Small intestine (tissue), 7 donors: ENCODE measurements at regions not wholly inside any gene's neighbourhood (a gene's known extent, or its start where the extent isn't known, plus 50 kb on each side); places are given as distances from the start of the nearest gene placed in this dataset.

Experiments
- DNase-seq, 2 donors: peaks; one replicate each; pipeline versions ENCODE4 v3.0.0 to v3.0.0-alpha.2; 2013
- FAIRE-seq: peaks from 2 replicates; lab custom pipeline; 2012; peaks lifted over from hg19 to GRCh38; lab: Jason Lieb, UNC
- H3K27ac ChIP-seq, 3 donors: one replicate each; pipeline ENCODE4 v1.5.1; 2013; ENCODE audit warnings: low read length in 2 of 3, mild to moderate bottlenecking in 2 of 3, control low read depth in 1 of 3, inconsistent platforms in 1 of 3, low read depth in 1 of 3, moderate library complexity in 1 of 3
- H3K27me3 ChIP-seq, 3 donors: one replicate each; pipeline ENCODE4 v1.6.1; 2013; ENCODE audit warnings: low read length in 3 of 3, inconsistent platforms in 1 of 3; ENCODE audit not compliant: control insufficient read depth in 3 of 3, insufficient read depth in 3 of 3
- H3K36me3 ChIP-seq, 3 donors: one replicate each; pipeline ENCODE4 v1.6.1; 2013; ENCODE audit warnings: low read length in 3 of 3, inconsistent platforms in 1 of 3, low read depth in 1 of 3, mild to moderate bottlenecking in 1 of 3, moderate library complexity in 1 of 3; ENCODE audit not compliant: control insufficient read depth in 3 of 3, insufficient read depth in 2 of 3
- H3K4me1 ChIP-seq, 3 donors: one replicate each; pipeline ENCODE4 v1.6.1; 2013; ENCODE audit warnings: low read length in 2 of 3, inconsistent platforms in 1 of 3, low read depth in 1 of 3, mild to moderate bottlenecking in 1 of 3, moderate library complexity in 1 of 3; ENCODE audit not compliant: control insufficient read depth in 3 of 3, insufficient read depth in 2 of 3
- H3K4me3 ChIP-seq, 3 donors: one replicate each; pipeline ENCODE4 v1.5.1; 2013; ENCODE audit warnings: low read length in 3 of 3, control low read depth in 1 of 3, inconsistent platforms in 1 of 3, low read depth in 1 of 3, mild to moderate bottlenecking in 1 of 3, moderate library complexity in 1 of 3
- H3K9me3 ChIP-seq, 2 donors: one replicate each; pipeline ENCODE4 v1.6.1; 2013; ENCODE audit warnings: low read depth in 1 of 2, low read length in 1 of 2; ENCODE audit not compliant: control insufficient read depth in 2 of 2, insufficient read depth in 1 of 2
- WGBS, 3 donors: extraction: QIAGEN DNeasy Blood & Tissue Kit; methylation state at CpG; one replicate each; pipeline ENCODE4 v1.1.7; 2013; 5-methylcytosine and 5-hydroxymethylcytosine counted together
- donor health status: healthy with polysubstance abuse.
- donor health status: control.
- donor health status: control.
- donor health status: Bipolar disorder and iron deficiency.
- donor health status: healthy.

DNA sequence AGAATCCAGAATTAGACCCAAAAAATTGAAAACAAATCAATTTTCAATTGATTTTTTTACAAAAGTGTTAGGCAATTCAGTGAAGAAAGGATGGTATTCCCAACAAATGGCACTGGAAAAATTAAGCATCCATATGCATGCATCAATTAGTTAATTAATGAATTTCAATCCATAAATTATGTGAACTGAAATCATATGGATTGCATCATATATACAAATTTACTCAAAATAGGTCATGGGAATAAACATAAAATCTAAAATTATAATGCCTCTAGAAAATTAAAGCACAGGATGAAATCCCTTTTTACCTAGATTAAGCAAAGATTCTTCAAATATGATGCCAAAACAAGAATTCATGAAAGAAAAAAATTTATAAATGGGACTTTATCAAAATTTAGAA lies 213.9 kb upstream of the KLHL29 start:
- no peak for DNase-seq
- H3K9me3 ChIP-seq: peaks cover 0 to 5% of the 10 kb centered on the region in 2 donors
- H3K36me3 ChIP-seq: no peaks in the 10 kb centered on the region
- no peaks in the 10 kb centered on the region for H3K27me3 ChIP-seq
- H3K4me3 ChIP-seq: no peak overlapping the region
- no peaks in the 10 kb centered on the region for H3K4me1 ChIP-seq
- no peak overlapping the region for H3K27ac ChIP-seq
- no peak for FAIRE-seq

DNA sequence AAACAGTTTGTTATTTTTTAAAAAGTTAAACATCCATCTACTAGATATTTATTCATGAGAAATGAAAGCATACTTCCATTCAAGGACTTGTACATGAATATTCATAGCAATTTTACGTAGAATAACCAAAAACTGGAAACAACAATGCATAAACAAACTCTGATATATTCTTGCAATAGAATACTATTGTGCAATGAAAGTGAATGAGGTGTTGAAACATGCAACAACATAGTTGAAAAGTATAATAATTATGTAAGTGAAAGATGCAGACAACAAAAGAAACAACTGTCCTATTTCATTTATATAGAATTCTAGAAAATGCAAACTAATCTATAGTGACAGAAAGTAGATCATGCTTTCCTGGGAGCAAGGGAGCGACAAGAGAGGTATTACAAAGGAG lies 206.6 kb upstream of the KLHL29 start:
- Histone ChIP-seq H3K27ac (no peak overlapping the region), H3K36me3 (no peaks in the 10 kb centered on the region), H3K4me1 (no peaks in the 10 kb centered on the region), H3K9me3 (peaks cover 0 to 8% of the 10 kb centered on the region in 2 donors), H3K27me3 (no peaks in the 10 kb centered on the region), H3K4me3 (no peak overlapping the region)
- FAIRE-seq: no peak
- DNase-seq: no peak
- WGBS, 3 donors: 80 to 90% (median 88%) methylated on average over 2 of the region's 2 CpGs

DNA sequence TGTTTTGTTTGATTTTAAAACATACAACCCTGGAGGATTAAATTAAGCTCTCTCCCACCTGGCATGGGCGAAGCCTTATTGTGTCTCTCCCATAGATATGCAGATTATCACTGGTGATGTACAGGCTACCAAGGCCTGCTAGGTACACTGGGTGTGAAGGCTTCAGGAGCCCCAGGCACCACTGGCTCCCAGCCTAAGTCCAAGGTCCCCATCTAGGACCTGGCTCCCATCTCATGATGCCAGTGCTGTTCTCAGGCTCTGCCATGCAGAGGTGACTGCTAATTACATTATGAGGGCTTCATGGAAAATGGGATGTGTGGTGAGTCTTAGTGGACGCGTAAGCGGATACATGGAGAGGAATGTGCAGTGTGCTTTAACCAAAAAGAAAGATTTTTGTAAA lies 201.2 kb upstream of the KLHL29 start:
- WGBS, 3 donors: 93 to 94% (median 93%) methylated on average over 4 of the region's 4 CpGs
- Histone ChIP-seq H3K27me3 (no peaks in the 10 kb centered on the region), H3K9me3 (peaks cover 0 to 8% of the 10 kb centered on the region in 2 donors), H3K4me3 (no peak overlapping the region), H3K4me1 (no peaks in the 10 kb centered on the region), H3K36me3 (no peaks in the 10 kb centered on the region), H3K27ac (no peak overlapping the region)
- DNase-seq (no peak), FAIRE-seq (no peak)

DNA sequence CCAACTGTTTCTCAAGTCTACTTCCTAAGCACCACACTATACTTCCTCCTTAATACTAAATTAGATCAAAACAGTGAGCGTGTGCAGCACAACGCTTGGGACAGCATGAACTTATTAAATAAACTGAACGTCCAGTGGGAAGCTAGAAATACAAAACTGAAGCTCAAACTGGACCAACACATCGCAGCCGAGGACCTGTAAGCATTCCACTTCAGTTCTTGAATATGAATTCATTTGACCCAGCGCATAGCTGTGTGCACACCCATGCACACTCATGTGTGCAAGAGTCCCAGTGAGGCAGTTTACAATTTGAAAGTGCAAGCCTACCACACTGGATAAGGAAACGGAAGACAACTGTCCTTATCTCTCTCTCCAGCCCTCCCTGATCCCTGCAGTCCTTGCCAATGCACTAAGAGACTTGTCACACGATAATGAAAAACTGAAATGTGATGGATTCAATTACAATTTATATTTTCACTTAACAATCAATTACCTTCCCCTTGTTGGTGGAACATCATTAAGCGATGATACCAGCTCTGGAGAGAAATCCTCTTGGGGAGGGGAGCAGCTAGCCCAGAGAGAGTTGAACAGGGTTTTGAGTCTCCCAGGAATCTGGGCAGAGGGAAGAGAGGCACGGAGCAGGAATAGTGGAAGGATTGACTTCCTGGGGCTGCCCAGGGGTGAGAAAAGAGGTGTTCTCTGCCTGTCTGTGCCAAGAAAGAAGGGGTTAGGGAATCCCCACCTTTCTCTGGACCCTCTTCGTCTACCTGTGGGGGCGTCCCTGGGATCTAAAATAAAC lies 186.5 kb upstream of the KLHL29 start:
- H3K9me3 ChIP-seq: peaks cover 0 to 5% of the 10 kb centered on the region in 2 donors
- FAIRE-seq (no peak), DNase-seq (no peak)
- H3K27me3 ChIP-seq: no peaks in the 10 kb centered on the region
- no peak overlapping the region for H3K4me3 ChIP-seq
- H3K27ac ChIP-seq: no peak overlapping the region
- H3K36me3 ChIP-seq: no peaks in the 10 kb centered on the region
- peaks cover 0 to 3% (median 0%) of the 10 kb centered on the region in 3 donors for H3K4me1 ChIP-seq
- WGBS, 3 donors: 71 to 78% (median 75%) methylated on average over 12 of the region's 12 CpGs

DNA sequence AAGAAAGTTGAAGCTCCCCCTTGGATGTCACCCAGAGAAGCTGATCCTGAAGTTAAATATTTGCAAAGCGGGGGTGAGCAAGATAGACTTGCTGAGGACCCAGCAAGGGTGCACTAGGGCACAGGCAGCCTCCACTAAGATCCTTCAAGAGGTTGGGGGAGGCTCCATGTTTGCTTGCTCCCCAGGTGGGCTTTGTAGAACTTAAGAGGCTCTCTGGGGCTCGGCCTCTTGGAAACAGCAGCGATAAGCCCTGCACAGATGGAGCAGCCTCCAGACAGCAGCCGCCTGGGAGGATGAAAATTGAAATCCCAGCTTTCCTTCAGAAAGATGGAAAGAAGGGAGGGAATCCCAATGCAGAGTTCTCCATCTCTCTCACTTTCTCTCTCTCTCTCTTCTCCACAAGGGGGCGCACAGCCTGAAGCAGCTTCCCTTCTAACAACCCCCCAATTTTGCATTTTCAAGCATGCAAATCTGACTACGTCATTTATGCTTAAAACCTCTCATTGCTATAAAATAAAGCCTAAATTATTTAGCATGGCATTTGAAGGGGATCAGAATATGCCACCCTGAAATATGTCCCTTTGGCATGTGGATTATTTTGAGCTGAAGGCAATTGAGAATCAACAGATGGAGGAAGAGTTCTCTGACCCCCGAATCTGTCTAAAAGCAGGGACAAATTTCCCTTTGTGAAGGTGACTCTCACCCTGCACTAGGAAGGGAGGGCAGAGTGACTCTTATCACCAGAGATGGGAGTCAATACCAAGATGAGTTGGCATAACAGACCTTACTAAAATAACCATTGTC lies 185.7 kb upstream of the KLHL29 start:
- FAIRE-seq (no peak), DNase-seq (peak in 1 of 2 donors; percentile 8)
- H3K27ac ChIP-seq: no peak overlapping the region
- peaks cover 0 to 3% (median 0%) of the 10 kb centered on the region in 3 donors for H3K4me1 ChIP-seq
- no peak overlapping the region for H3K4me3 ChIP-seq
- H3K36me3 ChIP-seq: no peaks in the 10 kb centered on the region
- WGBS, 3 donors: 76 to 81% (median 78%) methylated on average over 7 of the region's 7 CpGs
- no peaks in the 10 kb centered on the region for H3K27me3 ChIP-seq
- peaks cover 0 to 5% of the 10 kb centered on the region in 2 donors for H3K9me3 ChIP-seq

DNA sequence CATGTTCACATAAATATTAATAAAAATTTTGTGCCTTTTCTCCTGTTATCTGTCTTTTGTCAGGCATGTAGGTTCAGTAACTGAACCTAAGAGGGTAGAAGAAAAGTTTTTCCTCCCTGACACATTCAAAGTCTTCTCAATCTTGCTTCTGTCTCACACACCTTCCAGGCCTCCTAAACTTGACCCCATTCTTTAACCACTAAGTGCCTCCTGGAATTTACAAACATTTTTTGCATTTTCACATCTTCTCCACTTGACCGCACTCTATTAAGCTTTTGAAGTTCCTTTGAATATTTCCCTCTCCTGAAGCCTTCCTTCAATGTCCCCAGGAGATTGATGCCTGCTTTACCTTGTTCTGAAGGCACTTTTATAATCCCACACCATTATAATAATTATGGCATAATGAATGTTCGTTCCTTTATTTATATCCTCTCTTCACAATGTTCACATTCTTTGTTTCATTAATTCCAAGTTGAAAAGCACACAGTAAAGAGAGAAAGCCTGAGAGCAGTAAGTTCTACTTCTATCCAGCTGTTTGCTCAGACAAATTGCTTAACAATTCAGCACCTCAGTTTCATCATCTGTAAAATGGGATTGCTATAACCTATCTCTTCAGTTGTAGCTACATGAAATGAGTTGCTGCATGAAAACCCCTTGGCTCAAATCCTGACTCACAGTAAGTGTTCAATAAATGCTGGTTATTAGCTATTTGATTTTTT lies 184.8 kb upstream of the KLHL29 start:
- Histone ChIP-seq H3K36me3 (no peaks in the 10 kb centered on the region), H3K4me1 (peaks cover 0 to 3% (median 0%) of the 10 kb centered on the region in 3 donors), H3K27me3 (no peaks in the 10 kb centered on the region), H3K27ac (no peak overlapping the region), H3K9me3 (peaks cover 0 to 5% of the 10 kb centered on the region in 2 donors), H3K4me3 (no peak overlapping the region)
- WGBS, 3 donors: 88 to 95% (median 94%) methylated on average over 2 of the region's 2 CpGs
- FAIRE-seq (no peak), DNase-seq (no peak)

DNA sequence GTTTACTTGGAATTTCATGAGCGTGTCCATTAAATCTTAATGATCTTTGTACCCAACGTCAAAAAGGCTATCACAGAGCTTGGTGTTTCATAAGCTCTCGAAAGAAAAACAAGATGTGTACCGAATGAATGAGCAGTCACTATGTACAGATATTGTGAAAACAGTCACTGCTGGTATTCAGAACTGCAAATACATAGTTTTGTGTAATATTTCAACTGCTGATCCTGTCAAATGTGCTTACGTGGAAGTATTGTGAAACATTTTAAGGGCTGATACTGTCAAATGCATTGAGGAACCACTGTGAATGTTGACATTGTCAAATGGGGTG lies 184.2 kb upstream of the KLHL29 start:
- 19 to 66% (median 34%) methylated on average over 5 of the region's 5 CpGs for WGBS, 3 donors
- Histone ChIP-seq H3K4me1 (peaks cover 0 to 3% (median 0%) of the 10 kb centered on the region in 3 donors), H3K27me3 (no peaks in the 10 kb centered on the region), H3K4me3 (no peak overlapping the region), H3K27ac (no peak overlapping the region), H3K9me3 (peaks cover 0 to 5% of the 10 kb centered on the region in 2 donors), H3K36me3 (no peaks in the 10 kb centered on the region)
- DNase-seq (peak; percentile 25 to 42), FAIRE-seq (no peak)

DNA sequence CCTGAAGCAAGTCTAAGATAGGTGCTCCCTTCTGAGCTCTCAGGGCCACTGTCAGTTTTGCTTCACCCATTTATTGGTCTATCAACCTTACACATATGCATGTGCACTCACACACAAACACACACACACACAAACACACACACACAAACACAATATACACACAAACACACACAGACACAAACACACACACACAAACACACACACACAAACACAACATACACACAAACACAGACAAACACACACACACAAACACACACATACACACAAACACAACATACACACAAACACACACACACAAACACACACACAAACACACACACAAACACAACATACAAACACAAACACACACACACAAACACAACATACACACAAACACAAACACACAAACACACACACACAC lies 181.6 kb upstream of the KLHL29 start:
- FAIRE-seq (no peak), DNase-seq (no peak)
- Histone ChIP-seq H3K27me3 (no peaks in the 10 kb centered on the region), H3K4me3 (no peak overlapping the region), H3K4me1 (peaks cover 0 to 12% (median 0%) of the 10 kb centered on the region in 3 donors), H3K36me3 (no peaks in the 10 kb centered on the region), H3K9me3 (peaks cover 0 to 5% of the 10 kb centered on the region in 2 donors), H3K27ac (no peak overlapping the region)
